ENCODE measurements at regions not wholly inside any gene's neighbourhood (a gene's known extent, or its start where the extent isn't known, plus 50 kb on each side); places are given as distances from the start of the nearest gene placed in this dataset.

- TF ChIP-seq CTCF (IDR thresholded peaks at IDR 0.05; ENCODE audit: borderline replicate concordance) = no peak
- Histone ChIP-seq H3K4me1 (no peaks in the 10 kb centered on the region), H3K27me3 (ENCODE audit: low read depth) (peaks cover 14% of the 10 kb centered on the region), H3K9me3 (replicated peaks) (no peaks in the 10 kb centered on the region), H3K36me3 (no peaks in the 10 kb centered on the region), H3K27ac (replicated peaks) (no peak overlapping the region), H3K4me3 (no peak overlapping the region)
- no peak for DNase-seq
- intact Hi-C loops (cut with micrococcal nuclease) = no loop called here
These were observed 617.5 kb upstream of the SOX11 start for GRCh38 chr2:5074733-5075132.

- peaks cover 14% of the 10 kb centered on the region for H3K27me3 ChIP-seq (ENCODE audit: low read depth)
- no peaks in the 10 kb centered on the region for H3K4me1 ChIP-seq
- H3K27ac ChIP-seq (replicated peaks) = no peak overlapping the region
- no peak for DNase-seq
- no peak for TF ChIP-seq CTCF (IDR thresholded peaks at IDR 0.05; ENCODE audit: borderline replicate concordance)
- intact Hi-C loops (cut with micrococcal nuclease) = no loop called here
- H3K9me3 ChIP-seq (replicated peaks) = no peaks in the 10 kb centered on the region
- no peak overlapping the region for H3K4me3 ChIP-seq
- H3K36me3 ChIP-seq = no peaks in the 10 kb centered on the region
These were observed 615.6 kb upstream of the SOX11 start for GRCh38 chr2:5076599-5076998.

GRCh38 chr2:5077479-5078089 is 614.6 kb upstream of the SOX11 start:
- H3K9me3 ChIP-seq (replicated peaks) = no peaks in the 10 kb centered on the region
- no peak overlapping the region for H3K27ac ChIP-seq (replicated peaks)
- no peaks in the 10 kb centered on the region for H3K36me3 ChIP-seq
- intact Hi-C loops (cut with micrococcal nuclease) = no loop called here
- no peak overlapping the region for H3K4me3 ChIP-seq
- no peaks in the 10 kb centered on the region for H3K4me1 ChIP-seq
- DNase-seq = no peak
- no peak for TF ChIP-seq CTCF (IDR thresholded peaks at IDR 0.05; ENCODE audit: borderline replicate concordance)
- peaks cover 14% of the 10 kb centered on the region for H3K27me3 ChIP-seq (ENCODE audit: low read depth)

GRCh38 chr2:5083402-5083801 is 608.8 kb upstream of the SOX11 start:
- intact Hi-C loops (cut with micrococcal nuclease) = no loop called here
- no peak for TF ChIP-seq CTCF (IDR thresholded peaks at IDR 0.05; ENCODE audit: borderline replicate concordance)
- Histone ChIP-seq H3K9me3 (replicated peaks) (no peaks in the 10 kb centered on the region), H3K4me1 (no peaks in the 10 kb centered on the region), H3K36me3 (no peaks in the 10 kb centered on the region), H3K4me3 (no peak overlapping the region), H3K27ac (replicated peaks) (no peak overlapping the region), H3K27me3 (ENCODE audit: low read depth) (peaks cover 4% of the 10 kb centered on the region)
- no peak for DNase-seq

GRCh38 chr2:5089409-5089808 is 602.8 kb upstream of the SOX11 start:
- Histone ChIP-seq H3K36me3 (no peaks in the 10 kb centered on the region), H3K27ac (replicated peaks) (no peak overlapping the region), H3K27me3 (ENCODE audit: low read depth) (peaks cover 4% of the 10 kb centered on the region), H3K4me3 (no peak overlapping the region), H3K9me3 (replicated peaks) (no peaks in the 10 kb centered on the region), H3K4me1 (no peaks in the 10 kb centered on the region)
- no peak for DNase-seq
- TF ChIP-seq CTCF (IDR thresholded peaks at IDR 0.05; ENCODE audit: borderline replicate concordance) = no peak
- intact Hi-C loops (cut with micrococcal nuclease) = no loop called here

Measured in left ventricle myocardium inferior (tissue), 1 donor.